Tibial nerve (tissue), 4 donors: ENCODE measurements at regions not wholly inside any gene's neighbourhood (a gene's known extent, or its start where the extent isn't known, plus 50 kb on each side); places are given as distances from the start of the nearest gene placed in this dataset.

Experiments used
- DNase-seq, 2 donors: peaks; one replicate each; pipeline ENCODE4 v3.0.0-alpha.2; 2019; ENCODE audit warnings: low spot score in 2 of 2
- H3K27ac ChIP-seq, 4 donors: fragments of 200-600 bp; sonication (generic) in 3 of 4; one replicate each; pipeline ENCODE4 v1.5.1; 2017 to 2019; ENCODE audit warnings: mild to moderate bottlenecking in 1 of 4
- H3K27me3 ChIP-seq, 2 donors: fragments of 200-600 bp; sonication (generic) in 1 of 2; one replicate each; pipeline versions ENCODE4 v1.5.1 to v1.6.0; 2017 to 2019
- H3K36me3 ChIP-seq, 3 donors: fragments of 200-600 bp; sonication (generic); one replicate each; pipeline ENCODE4 v1.5.1; 2018 to 2019
- H3K4me1 ChIP-seq, 4 donors: fragments of 200-600 bp; sonication (generic) in 3 of 4; one replicate each; pipeline ENCODE4 v1.5.1; 2017 to 2019
- H3K4me3 ChIP-seq, 4 donors: fragments of 200-600 bp; sonication (generic) in 3 of 4; one replicate each; pipeline ENCODE4 v1.5.1; 2017 to 2019; ENCODE audit warnings: mild to moderate bottlenecking in 1 of 4, moderate library complexity in 1 of 4
- H3K9me3 ChIP-seq, 4 donors: fragments of 200-600 bp; sonication (generic) in 3 of 4; one replicate each; pipeline ENCODE4 v1.5.1; 2017 to 2019
- EP300 ChIP-seq, 2 donors: sonication (generic); formaldehyde crosslinking; IDR thresholded peaks; one replicate each; pipeline ENCODE4 v1.6.1; 2017; ENCODE audit warnings: antibody characterized with exemption in 2 of 2, mild to moderate bottlenecking in 1 of 2
- POLR2A ChIP-seq, 2 donors: fragments of 450-650 bp; IDR thresholded peaks; one replicate each; pipeline ENCODE4 v1.6.1; 2017; ENCODE audit warnings: antibody characterized with exemption in 2 of 2, mild to moderate bottlenecking in 2 of 2, moderate library complexity in 2 of 2
- WGBS, 2 donors: methylation state at CpG; one replicate each; pipeline ENCODE4 v1.1.5; 2018; 5-methylcytosine and 5-hydroxymethylcytosine counted together
- TF ChIP-seq, protein P1 (sequence below), 5 experiments: fragments of 200-600 bp in 3 of 5; fragments of 450-650 bp in 2 of 5; sonication (generic) in 3 of 5; IDR thresholded peaks; one replicate each; pipeline ENCODE4 v1.5.1; 2016 to 2019; ENCODE audit warnings: antibody characterized with exemption in 5 of 5, mild to moderate bottlenecking in 3 of 5, moderate library complexity in 2 of 5

DNA sequence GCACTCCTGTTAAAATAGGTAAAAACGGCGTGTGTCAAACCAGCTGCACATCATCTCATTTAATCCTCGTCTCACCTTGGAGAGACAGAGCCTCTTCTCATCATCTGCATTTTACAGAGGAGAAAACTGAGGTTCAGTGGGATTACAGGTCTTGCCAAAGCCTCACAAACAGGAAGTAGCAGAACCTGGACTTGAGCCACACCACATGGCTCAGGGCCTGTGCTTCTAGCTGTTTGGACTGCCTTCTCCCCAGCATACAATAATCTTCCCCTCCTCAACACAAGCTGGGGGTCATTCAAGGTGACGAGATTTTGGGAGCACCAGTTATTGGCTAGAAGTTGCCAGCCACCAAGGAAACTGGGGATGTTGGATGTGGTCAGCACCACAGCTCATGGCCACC lies 167.9 kb upstream of the ZC3H12A start:
- Histone ChIP-seq H3K9me3 (no peaks in the 10 kb centered on the region), H3K4me1 (peaks cover 0 to 19% (median 3%) of the 10 kb centered on the region in 4 donors), H3K27me3 (no peaks in the 10 kb centered on the region), H3K27ac (no peak overlapping the region), H3K36me3 (no peaks in the 10 kb centered on the region), H3K4me3 (no peak overlapping the region)
- WGBS, 2 donors: 62 to 84% methylated on average over 3 to 4 of the region's 4 CpGs
- no peak for DNase-seq
- TF ChIP-seq EP300 (IDR thresholded peaks at IDR 0.05) (no peak), POLR2A (IDR thresholded peaks at IDR 0.05) (no peak)
- TF ChIP-seq, protein P1, sequence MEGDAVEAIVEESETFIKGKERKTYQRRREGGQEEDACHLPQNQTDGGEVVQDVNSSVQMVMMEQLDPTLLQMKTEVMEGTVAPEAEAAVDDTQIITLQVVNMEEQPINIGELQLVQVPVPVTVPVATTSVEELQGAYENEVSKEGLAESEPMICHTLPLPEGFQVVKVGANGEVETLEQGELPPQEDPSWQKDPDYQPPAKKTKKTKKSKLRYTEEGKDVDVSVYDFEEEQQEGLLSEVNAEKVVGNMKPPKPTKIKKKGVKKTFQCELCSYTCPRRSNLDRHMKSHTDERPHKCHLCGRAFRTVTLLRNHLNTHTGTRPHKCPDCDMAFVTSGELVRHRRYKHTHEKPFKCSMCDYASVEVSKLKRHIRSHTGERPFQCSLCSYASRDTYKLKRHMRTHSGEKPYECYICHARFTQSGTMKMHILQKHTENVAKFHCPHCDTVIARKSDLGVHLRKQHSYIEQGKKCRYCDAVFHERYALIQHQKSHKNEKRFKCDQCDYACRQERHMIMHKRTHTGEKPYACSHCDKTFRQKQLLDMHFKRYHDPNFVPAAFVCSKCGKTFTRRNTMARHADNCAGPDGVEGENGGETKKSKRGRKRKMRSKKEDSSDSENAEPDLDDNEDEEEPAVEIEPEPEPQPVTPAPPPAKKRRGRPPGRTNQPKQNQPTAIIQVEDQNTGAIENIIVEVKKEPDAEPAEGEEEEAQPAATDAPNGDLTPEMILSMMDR (IDR thresholded peaks at IDR 0.05): no peak

DNA sequence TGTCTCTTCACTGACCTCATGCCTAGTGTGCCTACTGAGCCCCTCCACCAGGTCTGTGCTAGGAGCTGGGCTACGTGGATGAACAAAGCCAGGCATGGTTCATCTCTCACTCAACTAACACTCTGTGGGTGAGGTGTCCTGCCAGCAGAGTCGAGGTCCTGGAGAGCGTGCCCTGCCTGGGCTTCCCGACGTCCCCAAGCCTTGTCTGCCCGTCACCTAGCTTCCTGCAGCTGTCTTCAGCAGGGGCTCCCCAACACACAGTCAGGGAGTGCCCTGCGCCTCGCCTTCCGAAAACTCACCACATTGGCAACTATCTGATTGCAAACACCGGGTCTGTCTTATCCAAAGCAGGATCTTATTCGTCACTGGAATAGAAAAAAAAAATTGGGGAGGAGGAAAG lies 167.5 kb upstream of the ZC3H12A start:
- Histone ChIP-seq H3K27ac (no peak overlapping the region), H3K9me3 (no peaks in the 10 kb centered on the region), H3K36me3 (no peaks in the 10 kb centered on the region), H3K4me1 (peaks cover 0 to 19% (median 3%) of the 10 kb centered on the region in 4 donors), H3K27me3 (peaks cover 0 to 3% of the 10 kb centered on the region in 2 donors), H3K4me3 (no peak overlapping the region)
- TF ChIP-seq, protein P1 (IDR thresholded peaks at IDR 0.05): no peak
- TF ChIP-seq POLR2A (IDR thresholded peaks at IDR 0.05) (no peak), EP300 (IDR thresholded peaks at IDR 0.05) (no peak)
- 92 to 93% methylated on average over 11 of the region's 11 CpGs for WGBS, 2 donors
- no peak for DNase-seq

DNA sequence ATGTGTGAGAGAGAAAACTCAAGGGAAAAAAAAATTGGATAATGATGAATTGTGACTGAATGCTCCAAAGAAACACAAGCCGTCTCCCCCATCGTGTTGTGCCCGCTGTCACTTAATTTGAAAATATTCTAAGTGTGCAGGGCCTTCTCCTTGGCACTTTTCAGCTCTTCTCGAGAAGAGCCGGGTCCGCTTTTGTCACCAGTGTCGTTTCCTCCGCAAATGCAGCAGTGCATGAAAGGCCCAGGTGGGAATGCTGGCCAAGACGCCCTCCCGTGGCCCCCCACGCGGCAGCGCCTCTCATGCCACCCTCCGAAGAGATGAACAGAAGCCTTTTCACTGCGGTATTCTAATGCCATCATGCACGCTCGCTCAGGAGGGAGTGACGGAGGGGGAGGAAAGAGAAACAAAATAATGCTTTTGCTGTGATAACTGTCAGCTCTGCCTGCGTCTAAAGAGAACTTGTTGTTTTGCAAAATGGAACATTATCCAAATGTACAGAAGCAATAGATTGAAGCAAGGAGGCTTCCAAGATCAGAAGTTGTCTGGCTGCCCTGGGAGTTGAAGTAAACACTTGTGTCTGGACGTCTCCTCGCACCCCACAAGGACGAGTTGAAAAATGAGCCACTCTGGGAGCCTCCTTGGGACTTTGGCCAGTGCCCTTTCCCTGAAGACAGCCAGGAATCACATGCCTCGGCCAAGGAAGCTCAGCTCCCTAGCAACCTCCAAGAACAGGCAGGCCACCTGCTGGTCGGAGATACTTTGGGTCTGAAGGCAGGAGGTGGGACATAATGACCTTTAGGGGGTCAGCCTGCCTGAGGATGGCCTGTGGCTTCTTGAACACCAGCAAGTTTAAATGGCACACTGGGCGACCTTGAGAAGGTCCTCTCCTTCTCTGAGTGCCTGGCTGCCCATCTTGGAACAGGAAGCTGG lies 166.1 kb upstream of the ZC3H12A start:
- TF ChIP-seq EP300 (IDR thresholded peaks at IDR 0.05) (no peak), POLR2A (IDR thresholded peaks at IDR 0.05) (no peak)
- TF ChIP-seq, protein P1 (IDR thresholded peaks at IDR 0.05): no peak
- WGBS, 2 donors: 39 to 59% methylated on average over 24 to 25 of the region's 25 CpGs
- Histone ChIP-seq H3K27ac (no peak overlapping the region), H3K4me1 (peaks cover 0 to 19% (median 3%) of the 10 kb centered on the region in 4 donors), H3K27me3 (peaks cover 0 to 7% of the 10 kb centered on the region in 2 donors), H3K4me3 (no peak overlapping the region), H3K9me3 (no peaks in the 10 kb centered on the region), H3K36me3 (no peaks in the 10 kb centered on the region)
- no peak for DNase-seq

DNA sequence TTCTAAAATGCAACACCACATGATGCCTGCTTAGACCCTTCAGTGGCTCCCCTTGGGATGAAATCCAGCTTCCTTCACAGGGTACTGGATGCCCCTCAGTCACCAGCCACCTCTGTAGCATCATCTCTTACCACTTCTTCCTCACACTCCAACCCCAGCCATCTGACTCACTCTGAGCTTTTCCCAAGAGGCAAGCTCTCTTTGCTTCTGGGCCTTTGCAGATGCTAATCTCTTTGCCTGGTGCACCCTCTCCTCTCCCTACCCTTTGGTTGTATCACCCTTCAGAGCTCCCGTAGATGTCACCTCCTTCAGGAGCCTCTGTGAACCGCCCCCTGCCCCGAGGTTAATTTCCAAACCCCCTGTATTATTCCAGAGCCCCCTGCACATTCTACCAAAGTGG lies 164.8 kb upstream of the ZC3H12A start:
- Histone ChIP-seq H3K36me3 (no peaks in the 10 kb centered on the region), H3K27ac (no peak overlapping the region), H3K4me1 (peaks cover 0 to 19% (median 3%) of the 10 kb centered on the region in 4 donors), H3K9me3 (no peaks in the 10 kb centered on the region), H3K27me3 (peaks cover 0 to 7% of the 10 kb centered on the region in 2 donors), H3K4me3 (no peak overlapping the region)
- WGBS, 2 donors: 87 to 92% methylated on average over 3 of the region's 3 CpGs
- TF ChIP-seq, protein P1 (IDR thresholded peaks at IDR 0.05): no peak
- TF ChIP-seq POLR2A (IDR thresholded peaks at IDR 0.05) (no peak), EP300 (IDR thresholded peaks at IDR 0.05) (no peak)
- DNase-seq: no peak

DNA sequence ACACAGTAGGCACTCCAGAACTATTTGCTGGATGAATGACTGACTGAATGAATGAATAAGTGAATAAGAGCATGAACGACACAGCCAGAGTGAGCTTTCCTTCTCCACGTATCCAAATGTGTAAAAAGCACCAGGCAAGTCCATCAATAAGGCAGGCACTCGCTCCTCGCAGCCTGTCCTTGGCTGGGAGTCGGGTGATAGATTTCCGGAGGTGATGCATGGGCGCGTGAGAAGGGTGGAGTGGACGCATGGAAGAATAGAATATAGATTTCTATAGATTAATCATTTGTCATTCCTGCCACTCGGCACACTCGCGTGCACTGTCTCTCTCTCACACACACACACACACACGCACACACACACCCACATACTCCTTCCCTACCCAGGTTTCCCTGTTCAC lies 164.3 kb upstream of the ZC3H12A start:
- TF ChIP-seq, protein P1 (IDR thresholded peaks at IDR 0.05): no peak
- TF ChIP-seq POLR2A (IDR thresholded peaks at IDR 0.05): no peak
- no peak for TF ChIP-seq EP300 (IDR thresholded peaks at IDR 0.05)
- H3K36me3 ChIP-seq: no peaks in the 10 kb centered on the region
- 83 to 88% methylated on average over 13 of the region's 13 CpGs for WGBS, 2 donors
- H3K4me3 ChIP-seq: no peak overlapping the region
- H3K4me1 ChIP-seq: peaks cover 0 to 19% (median 3%) of the 10 kb centered on the region in 4 donors
- H3K9me3 ChIP-seq: no peaks in the 10 kb centered on the region
- no peak for DNase-seq
- H3K27me3 ChIP-seq: peaks cover 0 to 12% of the 10 kb centered on the region in 2 donors
- H3K27ac ChIP-seq: no peak overlapping the region
